Endothelial cell of hepatic sinusoid (primary cell): ENCODE measurements at regions not wholly inside any gene's neighbourhood (a gene's known extent, or its start where the extent isn't known, plus 50 kb on each side); places are given as distances from the start of the nearest gene placed in this dataset.
"Not testable (repeated sequence)": the region's sequence is repeated elsewhere in the genome, so short reads cannot be mapped to it uniquely, and the experiment has no call there.

Experiments used
- in situ Hi-C: cut with HindIII; loops from 2 replicates; pipeline ENCODE4 v1.10.0; 2017; ENCODE audit warnings: low sequenced_read_pairs

- in situ Hi-C loops = no loop called here
Measured at GRCh38 chr3:65177960-65178376, 490.2 kb upstream of the ADAMTS9 start.

- in situ Hi-C loops = no loop called here
Measured at GRCh38 chr3:65174713-65175112, 486.9 kb upstream of the ADAMTS9 start.

- in situ Hi-C loops = no loop called here
Measured at GRCh38 chr3:65173841-65174240, 486.0 kb upstream of the ADAMTS9 start.

GRCh38 chr3:65172209-65172608 is 484.4 kb upstream of the ADAMTS9 start:
- in situ Hi-C loops = no loop called here

- in situ Hi-C loops = no loop called here
Measured at GRCh38 chr3:65170390-65171042, 482.7 kb upstream of the ADAMTS9 start.

GRCh38 chr3:65169961-65170360 is 482.2 kb upstream of the ADAMTS9 start:
- in situ Hi-C loops = no loop called here

- in situ Hi-C loops = no loop called here
Measured at GRCh38 chr3:65168547-65168946, 480.7 kb upstream of the ADAMTS9 start.

- in situ Hi-C loops = no loop called here
Measured at GRCh38 chr3:65166531-65166930, 478.7 kb upstream of the ADAMTS9 start.

GRCh38 chr3:65158023-65158422 is 470.2 kb upstream of the ADAMTS9 start:
- in situ Hi-C loops = no loop called here

- in situ Hi-C loops = no loop called here
Measured at GRCh38 chr3:65153850-65154512, 466.2 kb upstream of the ADAMTS9 start.

GRCh38 chr3:65151666-65152065 is 463.9 kb upstream of the ADAMTS9 start:
- in situ Hi-C loops = no loop called here

- in situ Hi-C loops = no loop called here
Measured at GRCh38 chr3:65149877-65150276, 462.1 kb upstream of the ADAMTS9 start.

GRCh38 chr3:65148687-65149086 is 460.9 kb upstream of the ADAMTS9 start:
- in situ Hi-C loops = no loop called here

GRCh38 chr3:65146179-65146578 is 458.4 kb upstream of the ADAMTS9 start:
- in situ Hi-C loops = no loop called here

- in situ Hi-C loops = no loop called here
Measured at GRCh38 chr3:65145680-65146079, 457.9 kb upstream of the ADAMTS9 start.

- in situ Hi-C loops = no loop called here
Measured at GRCh38 chr3:65144791-65145351, 457.1 kb upstream of the ADAMTS9 start.

GRCh38 chr3:65142456-65142855 is 454.7 kb upstream of the ADAMTS9 start:
- in situ Hi-C loops = no loop called here

- in situ Hi-C loops = no loop called here
Measured at GRCh38 chr3:65138556-65138955, 450.8 kb upstream of the ADAMTS9 start.

GRCh38 chr3:65133752-65134151 is 446.0 kb upstream of the ADAMTS9 start:
- in situ Hi-C loops = not testable (repeated sequence)

- in situ Hi-C loops = no loop called here
Measured at GRCh38 chr3:65130782-65131181, 443.0 kb upstream of the ADAMTS9 start.

GRCh38 chr3:65128346-65128745 is 440.5 kb upstream of the ADAMTS9 start:
- in situ Hi-C loops = no loop called here
